WTC11 (cell line): ENCODE measurements at regions not wholly inside any gene's neighbourhood (a gene's known extent, or its start where the extent isn't known, plus 50 kb on each side); places are given as distances from the start of the nearest gene placed in this dataset.

Experiments
- ATF6 ChIP-seq: sonication (generic); formaldehyde crosslinking; IDR thresholded peaks from 2 replicates; pipeline ENCODE4 v1.8.1; 2023; ENCODE audit warnings: mild to moderate bottlenecking, missing genetic modification reagents
- E2F5 ChIP-seq: sonication (generic); formaldehyde crosslinking; IDR thresholded peaks from 2 replicates; pipeline ENCODE4 v1.8.1; 2022; ENCODE audit warnings: mild to moderate bottlenecking, moderate library complexity, missing genetic modification reagents
- FOXJ3 ChIP-seq: sonication (generic); formaldehyde crosslinking; IDR thresholded peaks from 2 replicates; pipeline ENCODE4 v1.9.0; 2021; ENCODE audit warnings: missing genetic modification reagents, mild to moderate bottlenecking, borderline replicate concordance
- NFE2L1 ChIP-seq: sonication (generic); formaldehyde crosslinking; IDR thresholded peaks from 2 replicates; pipeline ENCODE4 v1.8.1; 2023; ENCODE audit warnings: missing genetic modification reagents
- OVOL2 ChIP-seq: fragments of 250-450 bp; sonication (Bioruptor Pico); IDR thresholded peaks from 2 replicates; pipeline ENCODE4 v1.9.0; 2021; ENCODE audit warnings: mild to moderate bottlenecking, borderline replicate concordance
- TCF7 ChIP-seq: sonication (generic); formaldehyde crosslinking; IDR thresholded peaks from 2 replicates; pipeline ENCODE4 v1.8.0; 2022; ENCODE audit warnings: mild to moderate bottlenecking, low read depth, missing genetic modification reagents, moderate library complexity
- ZNF232 ChIP-seq: sonication (generic); formaldehyde crosslinking; IDR thresholded peaks from 2 replicates; pipeline ENCODE4 v1.8.0; 2022; ENCODE audit warnings: mild to moderate bottlenecking, missing genetic modification reagents
- TF ChIP-seq, protein P1 (sequence below): sonication (generic); formaldehyde crosslinking; IDR thresholded peaks from 2 replicates; pipeline ENCODE4 v1.8.0; 2022; ENCODE audit warnings: mild to moderate bottlenecking, missing genetic modification reagents
- TF ChIP-seq, protein P2 (sequence below): fragments of 200-600 bp; IDR thresholded peaks from 2 replicates; pipeline ENCODE4 v1.8.0; 2022; ENCODE audit warnings: antibody characterized with exemption
- TF ChIP-seq, protein P3 (sequence below): fragments of 250-450 bp; sonication (Bioruptor Pico); IDR thresholded peaks from 2 replicates; pipeline ENCODE4 v1.8.0; 2021; ENCODE audit warnings: mild to moderate bottlenecking

- TF ChIP-seq, protein P1, sequence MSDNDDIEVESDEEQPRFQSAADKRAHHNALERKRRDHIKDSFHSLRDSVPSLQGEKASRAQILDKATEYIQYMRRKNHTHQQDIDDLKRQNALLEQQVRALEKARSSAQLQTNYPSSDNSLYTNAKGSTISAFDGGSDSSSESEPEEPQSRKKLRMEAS = no peak
- TF ChIP-seq E2F5 (CRISPR knock-in tag) (no peak), FOXJ3 (CRISPR knock-in tag) (no peak), NFE2L1 (CRISPR knock-in tag) (no peak), ZNF232 (CRISPR knock-in tag) (no peak), OVOL2 (CRISPR knock-in tag) (no peak), ATF6 (CRISPR knock-in tag) (no peak), TCF7 (CRISPR knock-in tag) (no peak)
- TF ChIP-seq, protein P2, sequence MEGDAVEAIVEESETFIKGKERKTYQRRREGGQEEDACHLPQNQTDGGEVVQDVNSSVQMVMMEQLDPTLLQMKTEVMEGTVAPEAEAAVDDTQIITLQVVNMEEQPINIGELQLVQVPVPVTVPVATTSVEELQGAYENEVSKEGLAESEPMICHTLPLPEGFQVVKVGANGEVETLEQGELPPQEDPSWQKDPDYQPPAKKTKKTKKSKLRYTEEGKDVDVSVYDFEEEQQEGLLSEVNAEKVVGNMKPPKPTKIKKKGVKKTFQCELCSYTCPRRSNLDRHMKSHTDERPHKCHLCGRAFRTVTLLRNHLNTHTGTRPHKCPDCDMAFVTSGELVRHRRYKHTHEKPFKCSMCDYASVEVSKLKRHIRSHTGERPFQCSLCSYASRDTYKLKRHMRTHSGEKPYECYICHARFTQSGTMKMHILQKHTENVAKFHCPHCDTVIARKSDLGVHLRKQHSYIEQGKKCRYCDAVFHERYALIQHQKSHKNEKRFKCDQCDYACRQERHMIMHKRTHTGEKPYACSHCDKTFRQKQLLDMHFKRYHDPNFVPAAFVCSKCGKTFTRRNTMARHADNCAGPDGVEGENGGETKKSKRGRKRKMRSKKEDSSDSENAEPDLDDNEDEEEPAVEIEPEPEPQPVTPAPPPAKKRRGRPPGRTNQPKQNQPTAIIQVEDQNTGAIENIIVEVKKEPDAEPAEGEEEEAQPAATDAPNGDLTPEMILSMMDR = no peak
- TF ChIP-seq, protein P3, sequence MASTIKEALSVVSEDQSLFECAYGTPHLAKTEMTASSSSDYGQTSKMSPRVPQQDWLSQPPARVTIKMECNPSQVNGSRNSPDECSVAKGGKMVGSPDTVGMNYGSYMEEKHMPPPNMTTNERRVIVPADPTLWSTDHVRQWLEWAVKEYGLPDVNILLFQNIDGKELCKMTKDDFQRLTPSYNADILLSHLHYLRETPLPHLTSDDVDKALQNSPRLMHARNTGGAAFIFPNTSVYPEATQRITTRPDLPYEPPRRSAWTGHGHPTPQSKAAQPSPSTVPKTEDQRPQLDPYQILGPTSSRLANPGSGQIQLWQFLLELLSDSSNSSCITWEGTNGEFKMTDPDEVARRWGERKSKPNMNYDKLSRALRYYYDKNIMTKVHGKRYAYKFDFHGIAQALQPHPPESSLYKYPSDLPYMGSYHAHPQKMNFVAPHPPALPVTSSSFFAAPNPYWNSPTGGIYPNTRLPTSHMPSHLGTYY = no peak
These were observed 284.1 kb upstream of the GRAMD2B start for GRCh38 chr5:126139086-126139485.
